Testis (tissue), 2 donors: ENCODE measurements at regions not wholly inside any gene's neighbourhood (a gene's known extent, or its start where the extent isn't known, plus 50 kb on each side); places are given as distances from the start of the nearest gene placed in this dataset.

Experiments
- POLR2A ChIP-seq: fragments of 450-650 bp; IDR thresholded peaks from one replicate; pipeline ENCODE4 v1.6.1; 2017; ENCODE audit warnings: antibody characterized with exemption, mild to moderate bottlenecking, moderate library complexity
- TF ChIP-seq, protein P1 (sequence below), 3 experiments: fragments of 450-650 bp in 2 of 3; fragments of 200-600 bp in 1 of 3; sonication (generic) in 1 of 3; IDR thresholded peaks; one replicate each; pipeline ENCODE4 v1.5.1; 2016 to 2019; ENCODE audit warnings: antibody characterized with exemption in 3 of 3, mild to moderate bottlenecking in 2 of 3, moderate library complexity in 1 of 3

DNA sequence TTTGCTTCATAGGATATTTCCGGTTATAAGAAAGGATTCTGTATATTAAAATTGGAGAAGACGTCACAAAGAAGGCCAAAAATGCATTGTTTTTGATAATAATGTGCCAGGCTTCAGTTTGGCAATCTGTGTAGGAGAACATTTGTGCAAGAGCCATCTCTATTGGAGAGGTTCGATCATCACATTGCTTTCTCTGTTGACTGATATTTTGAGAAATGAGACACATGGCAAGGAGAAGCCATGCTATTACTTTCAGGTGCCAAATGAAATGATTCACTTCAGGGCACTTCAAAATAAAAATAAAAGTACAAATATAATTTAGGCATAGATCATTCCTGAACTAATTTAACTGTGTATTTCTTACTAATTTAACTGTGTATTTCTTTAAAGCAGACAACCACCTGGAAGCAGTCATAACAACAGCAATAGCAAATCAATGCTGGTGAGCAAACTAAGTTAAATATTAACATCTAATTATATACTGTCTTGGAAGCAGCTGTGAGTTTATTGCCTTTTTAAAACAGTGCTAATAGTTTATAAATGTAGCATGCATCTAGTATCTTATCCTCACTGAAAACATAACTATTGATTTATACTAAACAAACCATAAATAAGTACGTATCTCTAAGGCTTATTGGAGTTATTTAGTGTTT lies 50.2 kb upstream of the CHST9 start:
- TF ChIP-seq, protein P1, sequence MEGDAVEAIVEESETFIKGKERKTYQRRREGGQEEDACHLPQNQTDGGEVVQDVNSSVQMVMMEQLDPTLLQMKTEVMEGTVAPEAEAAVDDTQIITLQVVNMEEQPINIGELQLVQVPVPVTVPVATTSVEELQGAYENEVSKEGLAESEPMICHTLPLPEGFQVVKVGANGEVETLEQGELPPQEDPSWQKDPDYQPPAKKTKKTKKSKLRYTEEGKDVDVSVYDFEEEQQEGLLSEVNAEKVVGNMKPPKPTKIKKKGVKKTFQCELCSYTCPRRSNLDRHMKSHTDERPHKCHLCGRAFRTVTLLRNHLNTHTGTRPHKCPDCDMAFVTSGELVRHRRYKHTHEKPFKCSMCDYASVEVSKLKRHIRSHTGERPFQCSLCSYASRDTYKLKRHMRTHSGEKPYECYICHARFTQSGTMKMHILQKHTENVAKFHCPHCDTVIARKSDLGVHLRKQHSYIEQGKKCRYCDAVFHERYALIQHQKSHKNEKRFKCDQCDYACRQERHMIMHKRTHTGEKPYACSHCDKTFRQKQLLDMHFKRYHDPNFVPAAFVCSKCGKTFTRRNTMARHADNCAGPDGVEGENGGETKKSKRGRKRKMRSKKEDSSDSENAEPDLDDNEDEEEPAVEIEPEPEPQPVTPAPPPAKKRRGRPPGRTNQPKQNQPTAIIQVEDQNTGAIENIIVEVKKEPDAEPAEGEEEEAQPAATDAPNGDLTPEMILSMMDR (IDR thresholded peaks at IDR 0.05): no peak
- no peak for TF ChIP-seq POLR2A
